ENCODE measurements at regions not wholly inside any gene's neighbourhood (a gene's known extent, or its start where the extent isn't known, plus 50 kb on each side); places are given as distances from the start of the nearest gene placed in this dataset.
"Not testable (repeated sequence)": the region's sequence is repeated elsewhere in the genome, so short reads cannot be mapped to it uniquely, and the experiment has no call there.

DNA sequence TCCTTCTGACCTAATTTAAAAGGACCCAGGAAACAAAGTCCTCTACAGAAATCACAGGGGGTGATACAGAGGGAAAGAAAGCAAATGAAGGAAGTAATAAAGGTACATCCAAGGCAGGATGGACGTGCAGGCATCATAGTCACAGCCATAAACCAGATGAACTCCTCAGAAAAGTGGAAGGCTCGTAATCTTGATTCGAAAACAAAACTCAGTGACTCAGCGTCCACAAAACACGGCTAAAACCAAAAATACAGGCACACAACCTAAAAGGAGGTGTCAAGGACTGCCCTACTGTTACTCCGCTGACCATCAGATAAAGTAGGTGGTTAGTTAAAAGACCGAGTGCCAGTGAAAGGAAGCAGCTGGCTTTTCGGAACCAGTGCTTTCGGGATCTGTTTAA is 81.5 kb downstream of the TRIM69 start:
- DNase-seq: not testable (repeated sequence)

- DNase-seq: not testable (repeated sequence)
Observed at GRCh38 chr15:44819331-44819987, 83.1 kb downstream of the TRIM69 start.

- not testable (repeated sequence) for DNase-seq
Observed at GRCh38 chr15:44820535-44820934, 84.2 kb downstream of the TRIM69 start.

GRCh38 chr15:44820967-44821366 is 84.6 kb downstream of the TRIM69 start:
- not testable (repeated sequence) for DNase-seq

DNA sequence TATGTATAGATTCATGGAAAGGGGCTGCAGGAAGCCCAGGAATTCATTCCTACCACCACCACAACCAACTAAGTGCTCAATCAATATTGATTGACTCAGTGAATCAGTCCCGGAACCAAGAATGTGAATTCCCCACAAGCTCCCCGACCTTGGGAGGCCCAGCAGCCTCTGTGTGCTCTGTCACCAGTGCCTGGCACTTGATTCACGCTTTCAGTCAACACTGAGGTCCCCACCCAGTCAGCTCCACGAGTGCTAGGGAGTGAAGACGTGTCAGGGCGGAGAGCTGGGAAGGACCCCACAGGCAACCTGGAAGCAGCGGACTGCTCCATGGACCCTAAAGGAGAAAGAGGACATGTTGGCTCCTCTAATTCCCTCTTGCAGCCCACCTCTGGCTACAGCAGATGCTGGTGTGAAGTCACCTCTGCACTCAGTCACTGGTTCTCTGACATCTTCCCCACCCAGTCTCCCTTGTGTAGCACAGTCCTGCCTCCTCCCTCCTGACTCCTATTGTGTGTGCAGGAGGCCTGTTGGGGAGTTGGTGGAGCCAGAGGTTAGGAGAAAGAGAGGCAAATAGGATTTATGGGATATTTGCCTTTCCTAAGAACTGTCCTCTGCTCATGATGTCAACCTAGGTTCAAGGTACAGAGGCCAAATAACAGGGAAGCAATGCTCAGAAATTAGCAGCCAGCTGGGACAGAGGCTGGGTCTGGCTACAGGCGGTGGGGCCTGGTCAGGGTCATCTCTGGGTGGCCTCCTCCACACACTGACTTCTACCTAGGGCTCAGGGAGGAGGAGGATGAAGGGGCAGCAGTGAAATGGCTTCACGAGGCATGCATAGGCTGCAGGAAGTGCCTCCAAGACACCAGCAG is 88.2 kb downstream of the TRIM69 start:
- DNase-seq: not testable (repeated sequence)

DNA sequence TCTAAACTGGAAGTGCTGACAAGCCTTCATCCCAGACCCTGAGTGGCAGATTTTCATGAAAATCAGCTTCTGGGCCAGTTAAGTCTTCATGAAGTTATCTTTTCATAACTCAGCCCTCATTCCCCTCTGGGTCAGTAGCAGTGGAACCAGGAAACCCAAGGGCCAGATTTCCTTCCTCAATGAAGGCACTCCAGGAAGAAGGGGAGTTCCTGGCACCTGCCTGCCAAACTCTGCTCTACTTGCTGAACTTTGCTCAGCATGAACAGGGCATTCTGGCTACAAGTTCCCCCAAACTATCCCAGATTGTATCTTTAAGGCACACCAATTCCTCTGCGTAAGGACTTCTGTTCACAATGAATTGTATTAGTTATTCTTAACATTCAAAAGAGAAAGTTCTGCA is 90.3 kb downstream of the TRIM69 start:
- DNase-seq: not testable (repeated sequence)

DNA sequence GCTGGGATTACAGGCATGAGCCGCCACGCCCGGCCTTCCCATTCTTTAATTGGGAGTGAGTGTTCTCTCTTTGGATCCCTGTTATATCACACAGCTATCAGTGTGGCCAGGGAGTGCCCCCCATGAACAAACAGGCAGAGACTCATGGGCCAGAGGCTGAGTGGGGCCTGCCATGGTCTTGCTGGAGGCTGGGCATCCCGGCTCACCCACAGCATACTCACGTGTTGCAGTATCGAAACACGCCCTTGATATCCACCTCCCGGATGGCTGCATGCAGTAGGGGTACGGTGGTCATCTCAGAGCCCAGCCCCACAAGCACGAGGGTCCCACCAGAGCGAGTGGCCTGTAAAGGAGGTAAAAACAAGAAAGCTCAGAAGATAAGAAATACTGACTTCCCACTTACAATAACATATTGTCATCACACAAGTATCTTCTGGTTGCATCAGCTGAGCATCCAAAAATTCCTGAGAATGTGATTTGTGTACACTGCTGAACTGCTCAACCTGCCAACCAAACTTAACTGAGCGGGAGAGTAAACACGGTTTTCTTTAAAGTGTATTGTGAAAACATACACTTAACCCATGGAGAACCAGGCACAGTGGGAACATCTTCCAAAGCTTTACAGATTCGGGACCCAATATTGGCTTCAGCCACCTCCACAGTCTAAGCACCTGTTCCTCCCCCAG is 92.0 kb downstream of the TRIM69 start:
- DNase-seq: not testable (repeated sequence)

DNA sequence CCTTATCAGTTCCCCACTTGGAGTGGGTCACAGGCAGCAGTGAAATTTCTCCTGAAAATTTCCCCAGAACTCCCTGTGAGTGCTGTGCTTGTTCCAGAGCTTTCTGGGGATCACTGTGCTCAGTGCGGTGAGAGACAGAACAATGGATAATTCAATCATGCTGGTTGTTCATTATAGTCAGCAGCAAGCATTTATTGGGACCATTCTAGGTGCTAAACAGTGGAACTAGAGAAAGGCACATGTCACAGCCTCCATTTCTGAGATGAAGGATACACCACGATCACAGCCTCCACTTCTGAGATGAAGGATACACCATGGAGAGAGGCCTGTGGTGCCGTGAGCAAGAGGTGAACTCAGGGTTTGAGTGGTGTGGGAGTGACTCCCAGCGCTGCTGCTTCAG is 92.8 kb downstream of the TRIM69 start:
- not testable (repeated sequence) for DNase-seq

DNA sequence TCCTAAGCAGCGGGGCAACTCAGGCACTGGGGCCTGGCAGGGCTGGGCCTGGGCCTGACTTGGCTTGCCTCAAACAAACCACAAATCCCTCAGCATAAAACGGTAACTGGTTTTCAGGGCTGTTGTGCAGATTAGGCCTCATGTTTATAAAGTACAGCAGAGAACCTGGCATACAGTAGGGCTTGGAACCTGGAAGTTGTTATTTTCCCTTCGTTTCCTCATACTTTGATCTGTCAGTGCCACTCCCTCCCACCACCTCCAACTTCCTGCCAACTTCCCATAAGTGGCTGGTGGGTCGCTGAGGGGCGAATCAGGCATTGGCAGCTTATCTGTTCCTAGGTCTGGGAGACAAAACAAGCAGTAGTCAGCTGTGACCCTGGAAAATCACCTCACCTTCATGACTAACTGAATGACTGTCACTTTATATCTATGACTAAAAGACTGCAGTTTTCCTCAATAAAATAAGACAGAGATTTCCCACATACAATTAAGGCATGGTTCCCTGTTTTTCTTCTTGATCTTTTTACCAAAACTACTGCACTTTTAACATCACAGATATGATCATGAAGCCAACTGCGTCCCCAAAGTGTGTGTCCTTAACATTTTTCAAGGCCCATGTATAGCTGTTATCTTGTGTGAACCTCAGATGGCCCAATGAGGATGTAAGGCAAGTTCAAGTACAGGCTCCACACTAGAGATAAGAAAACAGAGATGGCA is 94.5 kb downstream of the TRIM69 start:
- DNase-seq: not testable (repeated sequence)

- DNase-seq: not testable (repeated sequence)
Observed at GRCh38 chr15:44831409-44831741, 95.0 kb downstream of the TRIM69 start.

DNA sequence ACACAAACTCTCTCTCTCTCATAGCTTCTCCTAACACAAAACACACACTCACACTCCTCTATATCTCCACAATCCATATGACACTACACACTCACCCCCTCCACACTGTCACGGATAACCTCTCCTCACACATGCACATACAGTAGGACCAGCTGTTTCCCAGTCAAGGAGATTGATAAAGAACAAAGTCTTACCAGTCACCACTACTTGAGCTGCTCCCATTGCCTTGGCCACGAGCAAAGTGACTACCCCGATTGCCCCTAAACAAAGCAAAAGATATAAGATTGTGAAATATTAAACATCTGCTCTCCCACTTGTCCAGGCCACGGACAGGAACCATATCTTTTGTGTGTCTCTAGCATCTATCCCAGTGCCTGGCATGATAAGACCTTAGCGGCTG is 95.8 kb downstream of the TRIM69 start:
- DNase-seq: not testable (repeated sequence)

GRCh38 chr15:44833081-44833480 is 96.8 kb downstream of the TRIM69 start:
- not testable (repeated sequence) for DNase-seq

GRCh38 chr15:44833761-44834160 is 97.4 kb downstream of the TRIM69 start:
- DNase-seq: not testable (repeated sequence)

DNA sequence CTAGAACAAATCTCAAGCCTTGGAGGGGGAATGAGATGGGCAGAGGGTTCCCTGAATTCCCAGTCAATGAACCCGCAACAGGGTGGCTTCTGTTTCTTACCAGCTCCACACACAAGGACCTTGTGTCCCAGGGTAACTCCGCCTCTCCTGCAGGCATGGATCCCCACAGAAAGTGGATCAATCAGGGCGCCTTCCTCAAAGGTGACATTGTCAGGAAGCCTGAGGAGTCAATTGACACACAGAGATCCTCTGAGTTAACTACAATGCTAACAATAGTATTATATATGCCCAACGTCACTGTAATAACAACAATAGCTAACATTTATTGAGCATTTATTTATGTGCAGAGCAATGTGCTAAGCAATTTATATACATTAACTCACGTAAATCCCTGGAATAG is 98.8 kb downstream of the TRIM69 start:
- DNase-seq: not testable (repeated sequence)

DNA sequence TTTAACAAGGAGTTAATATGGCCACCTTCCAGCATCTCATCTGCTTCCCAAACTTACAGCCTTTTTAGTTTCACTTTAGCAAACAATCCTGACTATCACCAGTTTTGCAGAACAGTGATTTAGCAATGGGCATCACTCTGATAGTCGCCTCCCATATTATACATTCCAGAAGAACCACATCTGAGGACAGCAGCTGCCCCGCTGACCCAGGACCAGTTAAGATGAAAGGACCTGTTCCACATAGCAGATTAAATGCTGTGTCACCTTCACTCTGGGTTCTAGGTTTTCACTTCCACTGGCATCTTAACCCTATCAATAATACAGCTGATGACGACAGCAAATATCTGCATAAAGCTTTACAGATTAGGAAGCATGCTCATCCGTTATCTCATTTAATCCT is 99.8 kb downstream of the TRIM69 start:
- DNase-seq: no peak

DNA sequence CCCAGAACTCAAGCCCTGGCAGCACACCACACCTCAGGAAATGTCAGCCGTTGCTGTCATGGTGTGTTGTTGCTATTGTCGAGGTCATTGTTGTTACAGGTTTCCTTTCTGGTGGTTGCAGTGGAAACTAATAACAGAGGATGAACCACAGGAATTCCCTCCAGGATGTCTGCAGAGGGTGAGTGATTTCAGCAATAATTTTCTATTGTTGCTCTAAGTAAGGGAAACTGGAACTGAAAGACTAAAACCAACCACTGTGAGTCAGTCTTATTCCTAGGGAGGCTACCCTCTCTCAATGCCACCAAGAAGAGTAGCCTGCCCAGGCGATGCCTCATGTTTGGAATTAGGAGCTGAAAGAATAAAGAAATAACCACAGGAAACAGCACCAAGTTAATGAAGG is 102.6 kb downstream of the TRIM69 start:
- not testable (repeated sequence) for DNase-seq

- DNase-seq: not testable (repeated sequence)
Observed at GRCh38 chr15:44841762-44842161, 105.4 kb downstream of the TRIM69 start.

- DNase-seq: not testable (repeated sequence)
Observed at GRCh38 chr15:44842883-44843282, 106.6 kb downstream of the TRIM69 start.

- not testable (repeated sequence) for DNase-seq
Observed at GRCh38 chr15:44844936-44845335, 108.6 kb downstream of the TRIM69 start.

DNA sequence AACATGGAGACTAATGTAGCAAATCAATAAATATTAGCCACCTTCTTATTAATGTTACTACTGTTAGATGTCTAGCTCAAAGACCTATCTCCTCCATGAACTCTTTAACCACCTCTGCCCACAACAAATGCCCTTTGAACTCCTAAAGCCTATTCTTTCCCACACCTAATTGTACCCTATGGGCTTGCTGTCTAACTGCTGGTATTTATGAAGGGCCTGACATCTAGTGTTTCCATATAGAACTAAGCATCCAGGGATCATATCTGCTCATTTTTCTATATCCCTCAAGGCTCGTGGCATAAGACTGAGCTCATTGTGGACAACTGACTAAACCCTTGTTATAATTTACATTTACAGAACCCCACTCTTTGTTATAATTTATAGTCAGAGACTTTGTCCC is 109.8 kb downstream of the TRIM69 start:
- not testable (repeated sequence) for DNase-seq

DNA sequence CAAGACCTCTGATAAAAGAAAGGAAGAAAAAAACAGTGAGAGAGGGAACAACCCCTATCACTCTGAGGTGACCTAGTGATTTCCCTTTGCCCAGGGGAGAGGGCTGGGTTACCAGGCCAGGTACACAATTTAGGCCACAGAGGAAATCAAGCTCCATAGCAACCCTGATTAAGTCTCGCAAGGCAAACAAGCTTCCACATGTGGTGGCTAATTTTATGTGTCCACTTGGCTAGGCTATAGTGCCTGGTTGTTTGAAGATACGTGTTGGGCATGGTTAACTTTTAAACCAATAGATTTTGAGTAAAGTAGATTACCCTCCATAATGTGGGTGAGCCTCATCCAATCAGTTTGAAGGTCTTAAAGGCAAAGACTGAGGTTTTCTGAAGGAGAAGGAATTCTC is 108.9 kb upstream of the TERB2 start:
- not testable (repeated sequence) for DNase-seq

DNA sequence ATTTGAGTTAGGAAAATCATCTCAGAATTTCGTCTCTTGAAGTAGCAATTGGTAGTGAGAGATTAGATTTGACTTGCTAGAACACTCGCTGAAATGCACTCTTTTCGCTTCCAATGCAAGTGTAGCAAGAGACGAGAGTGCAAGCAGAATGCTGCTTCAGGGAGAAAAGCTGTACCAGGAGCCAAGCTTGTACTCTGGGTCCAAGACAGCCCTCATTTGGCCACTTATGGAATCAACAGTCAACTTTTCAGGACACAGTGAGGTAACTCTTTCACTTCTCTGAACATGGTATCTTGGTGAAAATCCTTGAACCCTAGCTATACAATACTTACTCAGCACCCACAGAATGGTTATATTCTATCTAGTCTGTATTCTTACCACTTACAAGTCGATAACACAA is 107.6 kb upstream of the TERB2 start:
- DNase-seq: not testable (repeated sequence)
